Suprapubic skin (tissue), 4 donors: ENCODE measurements at regions not wholly inside any gene's neighbourhood (a gene's known extent, or its start where the extent isn't known, plus 50 kb on each side); places are given as distances from the start of the nearest gene placed in this dataset.

Experiments
- EP300 ChIP-seq: sonication (generic); formaldehyde crosslinking; IDR thresholded peaks from one replicate; pipeline ENCODE4 v1.6.1; 2017; ENCODE audit warnings: antibody characterized with exemption
- POLR2A ChIP-seq, 2 donors: fragments of 450-650 bp; IDR thresholded peaks; one replicate each; pipeline ENCODE4 v1.6.1; 2017; ENCODE audit warnings: antibody characterized with exemption in 2 of 2, mild to moderate bottlenecking in 2 of 2, moderate library complexity in 2 of 2
- POLR2AphosphoS5 ChIP-seq, 3 donors: sonication (generic); formaldehyde crosslinking; IDR thresholded peaks; one replicate each; pipeline ENCODE4 v1.6.1; 2017; ENCODE audit warnings: antibody characterized with exemption in 3 of 3
- TF ChIP-seq, protein P1 (sequence below), 2 donors: fragments of 200-600 bp in 1 of 2; fragments of 450-650 bp in 1 of 2; sonication (generic) in 1 of 2; IDR thresholded peaks; one replicate each; pipeline ENCODE4 v1.5.1; 2016 to 2019; ENCODE audit warnings: antibody characterized with exemption in 2 of 2, mild to moderate bottlenecking in 1 of 2, moderate library complexity in 1 of 2

- TF ChIP-seq POLR2A (IDR thresholded peaks at IDR 0.05) (no peak), EP300 (no peak), POLR2AphosphoS5 (IDR thresholded peaks at IDR 0.05) (no peak)
- TF ChIP-seq, protein P1, sequence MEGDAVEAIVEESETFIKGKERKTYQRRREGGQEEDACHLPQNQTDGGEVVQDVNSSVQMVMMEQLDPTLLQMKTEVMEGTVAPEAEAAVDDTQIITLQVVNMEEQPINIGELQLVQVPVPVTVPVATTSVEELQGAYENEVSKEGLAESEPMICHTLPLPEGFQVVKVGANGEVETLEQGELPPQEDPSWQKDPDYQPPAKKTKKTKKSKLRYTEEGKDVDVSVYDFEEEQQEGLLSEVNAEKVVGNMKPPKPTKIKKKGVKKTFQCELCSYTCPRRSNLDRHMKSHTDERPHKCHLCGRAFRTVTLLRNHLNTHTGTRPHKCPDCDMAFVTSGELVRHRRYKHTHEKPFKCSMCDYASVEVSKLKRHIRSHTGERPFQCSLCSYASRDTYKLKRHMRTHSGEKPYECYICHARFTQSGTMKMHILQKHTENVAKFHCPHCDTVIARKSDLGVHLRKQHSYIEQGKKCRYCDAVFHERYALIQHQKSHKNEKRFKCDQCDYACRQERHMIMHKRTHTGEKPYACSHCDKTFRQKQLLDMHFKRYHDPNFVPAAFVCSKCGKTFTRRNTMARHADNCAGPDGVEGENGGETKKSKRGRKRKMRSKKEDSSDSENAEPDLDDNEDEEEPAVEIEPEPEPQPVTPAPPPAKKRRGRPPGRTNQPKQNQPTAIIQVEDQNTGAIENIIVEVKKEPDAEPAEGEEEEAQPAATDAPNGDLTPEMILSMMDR (IDR thresholded peaks at IDR 0.05): no peak
These were observed 205.6 kb upstream of the ZNF184 start for GRCh38 chr6:27678469-27678868.
